AG09319 (cell line): ENCODE measurements at regions not wholly inside any gene's neighbourhood (a gene's known extent, or its start where the extent isn't known, plus 50 kb on each side); places are given as distances from the start of the nearest gene placed in this dataset.

Experiments used
- DNase-seq: peaks from one replicate; pipeline ENCODE4 v3.0.0-alpha.2; 2010; ENCODE audit warnings: low read depth; ENCODE audit errors: extremely low read depth
- CTCF ChIP-seq: IDR thresholded peaks from 2 replicates; pipeline ENCODE4 v1.5.1; 2011; ENCODE audit warnings: low read depth, mild to moderate bottlenecking, inconsistent platforms, low read length, moderate library complexity

GRCh38 chr4:13944095-13944511 lies 316.6 kb upstream of the BOD1L1 start:
- no peak for DNase-seq
- TF ChIP-seq CTCF = no peak

- no peak for TF ChIP-seq CTCF
These were observed 320.4 kb upstream of the BOD1L1 start for GRCh38 chr4:13947921-13948320.

GRCh38 chr4:13950491-13950890 lies 323.0 kb upstream of the BOD1L1 start:
- no peak for TF ChIP-seq CTCF
- no peak for DNase-seq

More at GRCh38 chr4:13947921-13948320, 320.4 kb upstream of the BOD1L1 start:
- DNase-seq = no peak

GRCh38 chr4:13953083-13953482 lies 325.6 kb upstream of the BOD1L1 start:
- DNase-seq = no peak
- no peak for TF ChIP-seq CTCF

GRCh38 chr4:13955551-13955950 lies 328.0 kb upstream of the BOD1L1 start:
- TF ChIP-seq CTCF = no peak
- DNase-seq = no peak

- TF ChIP-seq CTCF = no peak
These were observed 329.4 kb upstream of the BOD1L1 start for GRCh38 chr4:13956947-13957346.

GRCh38 chr4:13957871-13958270 lies 330.3 kb upstream of the BOD1L1 start:
- no peak for DNase-seq
- TF ChIP-seq CTCF = no peak

More at GRCh38 chr4:13956947-13957346, 329.4 kb upstream of the BOD1L1 start:
- DNase-seq = no peak
